ENCODE measurements at regions not wholly inside any gene's neighbourhood (a gene's known extent, or its start where the extent isn't known, plus 50 kb on each side); places are given as distances from the start of the nearest gene placed in this dataset.

DNA sequence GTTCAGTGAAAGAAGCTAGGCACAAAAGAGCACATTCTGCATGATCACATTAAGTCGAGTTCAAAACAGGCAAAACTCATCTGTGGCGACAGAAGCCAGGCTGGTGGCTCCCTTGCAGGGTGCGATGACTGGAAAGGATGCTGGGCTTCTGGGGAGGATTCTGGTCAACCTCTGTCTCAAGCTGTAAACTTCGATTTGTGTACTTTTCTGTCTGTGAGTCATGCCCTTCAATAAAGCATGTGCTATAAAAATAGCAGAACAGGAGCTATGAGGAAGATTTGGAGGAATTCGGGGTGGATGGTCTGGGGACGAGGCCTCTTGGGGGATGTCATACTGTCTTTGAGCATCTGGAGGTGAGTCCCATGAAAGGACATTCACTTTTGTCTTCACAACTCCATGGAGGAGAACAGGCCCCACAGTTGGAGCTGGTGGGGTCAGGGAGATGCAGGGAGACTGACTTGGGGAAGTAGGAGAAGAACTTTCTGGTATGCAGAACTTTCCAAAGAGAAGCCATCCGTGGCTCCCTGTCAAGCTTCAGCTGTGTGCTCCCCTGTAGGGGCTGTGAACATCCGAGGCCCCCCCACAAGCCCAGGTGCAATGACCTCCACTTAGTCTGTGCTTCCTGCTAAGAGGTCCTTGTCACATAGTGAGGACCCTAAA, 77.8 kb upstream of the LINC01488 start:
- no peak for TF ChIP-seq EZH2 (IDR thresholded peaks at IDR 0.05; ENCODE audit: borderline replicate concordance, low read depth, low read length, poor library complexity, severe bottlenecking)
- TF ChIP-seq, protein P1, sequence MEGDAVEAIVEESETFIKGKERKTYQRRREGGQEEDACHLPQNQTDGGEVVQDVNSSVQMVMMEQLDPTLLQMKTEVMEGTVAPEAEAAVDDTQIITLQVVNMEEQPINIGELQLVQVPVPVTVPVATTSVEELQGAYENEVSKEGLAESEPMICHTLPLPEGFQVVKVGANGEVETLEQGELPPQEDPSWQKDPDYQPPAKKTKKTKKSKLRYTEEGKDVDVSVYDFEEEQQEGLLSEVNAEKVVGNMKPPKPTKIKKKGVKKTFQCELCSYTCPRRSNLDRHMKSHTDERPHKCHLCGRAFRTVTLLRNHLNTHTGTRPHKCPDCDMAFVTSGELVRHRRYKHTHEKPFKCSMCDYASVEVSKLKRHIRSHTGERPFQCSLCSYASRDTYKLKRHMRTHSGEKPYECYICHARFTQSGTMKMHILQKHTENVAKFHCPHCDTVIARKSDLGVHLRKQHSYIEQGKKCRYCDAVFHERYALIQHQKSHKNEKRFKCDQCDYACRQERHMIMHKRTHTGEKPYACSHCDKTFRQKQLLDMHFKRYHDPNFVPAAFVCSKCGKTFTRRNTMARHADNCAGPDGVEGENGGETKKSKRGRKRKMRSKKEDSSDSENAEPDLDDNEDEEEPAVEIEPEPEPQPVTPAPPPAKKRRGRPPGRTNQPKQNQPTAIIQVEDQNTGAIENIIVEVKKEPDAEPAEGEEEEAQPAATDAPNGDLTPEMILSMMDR (conservative IDR thresholded peaks at IDR 0.05; ENCODE audit: low read depth, low read length): no peak
